Limb (tissue), 2 donors: ENCODE measurements at regions not wholly inside any gene's neighbourhood (a gene's known extent, or its start where the extent isn't known, plus 50 kb on each side); places are given as distances from the start of the nearest gene placed in this dataset.
"Not testable (repeated sequence)": the region's sequence is repeated elsewhere in the genome, so short reads cannot be mapped to it uniquely, and the experiment has no call there.

Source experiments
- DNase-seq, 2 donors: peaks; one replicate each; pipeline ENCODE4 v3.0.0-alpha.2; 2016; ENCODE audit errors: extremely low spot score in 2 of 2

DNA sequence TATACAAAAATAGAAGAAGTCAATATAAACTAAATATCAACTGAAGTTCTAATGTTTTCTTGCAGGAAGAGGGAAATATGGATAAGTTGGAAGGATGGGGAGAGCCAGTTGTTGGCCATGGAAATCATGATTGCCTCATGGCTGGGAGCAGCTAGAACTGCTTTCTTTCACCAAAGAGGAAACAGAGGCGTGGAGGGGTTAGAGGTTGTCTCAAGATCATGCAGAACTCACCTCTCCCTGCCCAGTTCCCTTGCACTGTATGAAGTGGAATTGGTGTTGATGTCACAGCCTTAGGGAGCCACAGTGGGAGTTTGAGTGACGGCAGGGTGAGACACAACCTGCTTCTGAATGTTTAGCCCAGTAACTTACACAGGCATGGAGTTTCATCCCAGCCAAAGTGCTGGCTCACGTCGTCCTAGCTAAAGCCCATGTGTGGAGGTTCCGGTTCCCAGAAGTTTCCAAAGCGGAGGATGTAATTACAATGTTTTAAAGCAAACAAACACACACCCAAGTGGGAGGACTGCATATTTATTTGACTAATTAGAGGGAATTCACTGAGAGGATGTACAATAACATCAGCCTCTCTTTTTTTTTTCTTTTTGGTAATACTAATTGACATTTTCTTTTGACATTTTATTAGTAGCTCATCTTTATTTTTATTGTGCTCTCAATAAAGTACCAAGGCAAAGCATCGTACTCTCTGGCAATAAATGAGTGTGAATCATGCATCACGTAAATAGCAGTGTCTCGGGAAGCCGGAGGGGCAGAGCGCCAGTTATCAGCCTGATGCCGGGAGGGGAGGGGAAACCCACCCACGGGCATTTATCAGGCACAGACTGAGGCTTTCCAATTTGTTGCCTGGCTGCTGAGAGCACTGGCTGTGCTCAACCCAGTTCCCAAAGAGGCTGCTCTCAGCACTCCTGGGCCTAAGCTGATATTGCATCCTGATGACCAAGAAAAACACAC is 118.7 kb upstream of the CDH5 start:
- DNase-seq = no peak

DNA sequence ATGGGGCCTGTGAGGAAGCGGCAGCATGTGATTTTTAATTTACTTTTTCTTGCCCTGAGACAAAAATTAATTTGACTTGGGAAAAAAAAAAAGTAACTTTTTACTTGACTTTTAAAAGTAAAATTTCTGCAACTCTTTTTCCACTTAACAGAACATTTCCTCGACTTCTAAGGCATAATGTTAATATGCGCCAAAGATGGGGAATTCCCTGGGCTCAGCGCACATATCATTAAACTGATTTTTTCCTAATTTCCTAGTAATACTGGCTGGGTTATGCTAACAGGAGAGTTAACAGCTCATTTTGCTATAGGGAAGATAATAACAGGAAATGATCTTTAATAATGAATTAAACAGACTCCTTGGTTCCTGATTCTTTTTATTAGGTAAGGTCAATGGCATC is 120.6 kb upstream of the CDH5 start:
- no peak for DNase-seq

DNA sequence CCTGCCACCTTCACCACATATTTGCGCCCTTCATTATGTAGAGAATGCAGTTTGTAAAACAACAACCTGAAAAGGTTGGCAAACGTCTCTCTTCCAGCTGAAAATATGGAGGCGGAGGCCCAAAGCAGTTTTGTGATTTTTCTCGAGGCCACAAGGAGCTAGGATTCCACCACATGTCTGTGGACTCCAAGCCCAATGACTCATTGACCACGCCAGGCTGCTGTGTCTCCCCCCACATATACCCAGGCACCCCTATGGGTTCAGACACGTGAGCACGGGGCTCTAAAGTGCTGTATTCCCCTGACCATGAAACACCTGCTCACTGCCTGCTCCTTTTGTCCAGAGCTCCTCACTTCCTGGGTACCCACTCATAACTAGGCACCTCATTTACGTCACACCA is 121.4 kb upstream of the CDH5 start:
- DNase-seq = no peak

DNA sequence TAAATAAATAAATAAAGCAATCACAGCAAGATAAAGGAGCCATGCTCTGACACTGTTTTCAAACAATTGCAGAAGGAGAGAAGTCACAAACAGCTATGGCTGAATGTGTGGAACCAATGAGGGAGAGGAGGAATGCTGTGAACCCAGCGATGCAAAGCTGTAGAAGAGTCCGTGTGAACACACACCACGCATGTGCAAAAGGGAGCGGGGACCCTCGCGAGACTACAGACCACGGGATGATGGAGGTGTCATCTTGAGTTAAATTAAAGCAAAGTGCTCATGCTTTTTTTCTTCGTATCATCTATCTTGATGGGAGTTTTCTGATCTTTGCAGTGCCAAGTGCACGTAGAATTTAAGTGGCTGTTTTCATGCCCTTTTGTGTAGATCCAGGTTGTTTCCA is 123.8 kb upstream of the CDH5 start:
- DNase-seq = no peak

DNA sequence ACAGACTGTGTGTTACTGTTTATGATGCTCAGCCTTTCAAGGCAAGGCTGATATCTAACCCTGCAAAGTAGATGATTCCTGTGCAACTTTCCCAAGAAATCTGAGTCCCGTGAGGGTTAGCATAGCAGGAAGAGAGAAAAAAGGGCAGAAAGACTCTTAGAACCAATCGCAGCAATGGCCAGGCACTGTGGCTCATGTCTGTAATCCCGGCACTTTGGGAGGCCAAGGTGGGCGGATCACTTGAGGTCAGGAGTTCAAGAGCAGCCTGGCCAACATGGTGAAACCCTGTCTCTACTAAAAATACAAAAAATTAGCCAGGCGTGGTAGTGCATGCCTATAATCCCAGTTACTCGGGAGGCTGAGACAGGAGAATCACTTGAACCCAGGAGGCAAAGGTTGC is 124.3 kb upstream of the CDH5 start:
- not testable (repeated sequence) for DNase-seq

DNA sequence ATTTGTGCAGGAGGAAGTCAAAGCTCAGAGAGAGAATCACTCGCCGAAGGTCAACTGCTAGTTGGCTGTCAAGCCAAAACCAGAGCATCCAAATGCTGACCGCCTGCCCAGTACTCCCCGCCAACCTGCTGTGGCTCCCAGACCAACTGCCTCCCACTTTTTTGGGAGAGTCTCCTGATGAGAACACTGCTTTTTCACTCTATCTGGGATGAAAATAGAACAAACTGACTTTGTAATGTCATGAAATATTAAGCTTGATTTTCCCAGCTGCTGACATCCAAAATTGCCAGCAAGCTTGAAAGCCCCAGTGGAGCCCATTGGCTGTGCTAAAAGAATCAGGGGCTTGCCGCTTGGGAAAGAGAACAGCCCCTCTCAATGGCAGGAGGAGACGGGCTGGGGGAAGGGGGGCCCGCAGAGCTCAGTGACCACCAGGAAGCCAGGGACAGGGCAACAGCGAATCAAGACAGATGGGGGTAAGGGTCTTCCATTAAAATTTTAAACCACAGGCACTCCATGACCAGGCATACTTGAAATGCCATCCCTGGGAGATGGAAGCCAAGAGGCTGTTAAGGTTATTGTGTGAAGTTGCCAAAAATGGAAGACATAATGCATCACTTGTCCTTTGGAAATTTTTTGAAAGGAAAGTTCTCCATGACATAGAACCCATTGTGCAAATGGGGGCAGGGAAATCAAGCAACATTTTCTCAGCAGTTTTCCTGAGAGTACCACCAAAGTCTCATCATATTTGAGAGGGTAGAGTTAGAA is 125.7 kb upstream of the CDH5 start:
- no peak for DNase-seq

DNA sequence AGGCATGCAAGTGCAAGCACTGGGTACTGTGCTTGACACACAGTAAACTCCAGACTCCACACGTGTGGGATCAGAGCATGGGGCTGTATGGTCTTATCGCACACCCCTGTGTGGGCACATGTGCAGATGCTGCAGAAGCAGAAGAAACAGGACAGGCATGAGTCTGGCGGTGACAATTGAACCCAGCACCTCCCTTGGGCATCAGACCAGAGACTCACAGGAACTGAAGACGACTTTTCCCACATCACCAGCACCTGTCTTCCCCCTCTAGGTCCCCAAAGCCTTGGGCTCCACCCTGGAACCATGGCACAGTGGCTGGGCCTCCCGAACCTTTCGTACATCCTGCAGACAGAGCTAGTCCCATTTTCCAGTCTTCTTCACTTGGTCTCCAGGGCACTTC is 126.4 kb upstream of the CDH5 start:
- DNase-seq = no peak

DNA sequence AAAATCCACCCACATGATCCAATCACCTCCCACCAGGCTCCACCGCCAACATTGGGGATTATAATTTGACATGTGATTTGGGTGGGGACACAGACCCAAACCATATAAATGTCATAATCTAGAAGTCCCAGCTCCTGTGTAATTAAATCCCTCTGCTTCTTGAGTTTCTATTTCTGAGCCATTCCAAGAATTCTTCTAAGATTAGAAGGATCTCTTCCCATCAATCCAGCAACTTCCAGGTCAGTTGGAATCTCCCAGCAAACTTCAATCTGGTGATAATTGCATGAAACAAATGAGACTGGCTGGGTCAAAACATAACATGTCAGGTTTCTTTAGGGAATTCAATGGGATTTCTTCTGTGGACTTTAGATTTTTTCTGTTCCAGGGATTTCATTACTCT is 127.8 kb upstream of the CDH5 start:
- no peak for DNase-seq

DNA sequence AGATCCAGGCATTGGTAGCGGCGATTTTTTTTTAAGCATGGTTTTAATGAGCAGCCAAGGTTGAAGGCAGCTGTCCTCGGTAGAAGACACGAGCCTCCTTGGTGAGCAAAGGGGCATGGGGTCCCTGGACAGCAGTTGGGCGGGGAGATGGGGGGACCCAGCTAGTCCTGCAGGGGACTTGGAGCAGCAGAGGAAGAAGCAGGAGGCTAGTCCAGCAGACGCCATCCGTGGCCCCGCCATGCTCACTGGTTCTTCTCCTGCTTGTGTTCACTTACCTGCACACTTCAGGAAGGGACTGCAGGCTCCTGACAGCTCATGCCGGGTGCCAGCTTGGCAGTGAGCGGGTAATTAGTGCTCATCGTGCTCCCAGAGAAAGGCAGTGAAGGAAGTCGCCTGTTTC is 130.2 kb upstream of the CDH5 start:
- no peak for DNase-seq

DNA sequence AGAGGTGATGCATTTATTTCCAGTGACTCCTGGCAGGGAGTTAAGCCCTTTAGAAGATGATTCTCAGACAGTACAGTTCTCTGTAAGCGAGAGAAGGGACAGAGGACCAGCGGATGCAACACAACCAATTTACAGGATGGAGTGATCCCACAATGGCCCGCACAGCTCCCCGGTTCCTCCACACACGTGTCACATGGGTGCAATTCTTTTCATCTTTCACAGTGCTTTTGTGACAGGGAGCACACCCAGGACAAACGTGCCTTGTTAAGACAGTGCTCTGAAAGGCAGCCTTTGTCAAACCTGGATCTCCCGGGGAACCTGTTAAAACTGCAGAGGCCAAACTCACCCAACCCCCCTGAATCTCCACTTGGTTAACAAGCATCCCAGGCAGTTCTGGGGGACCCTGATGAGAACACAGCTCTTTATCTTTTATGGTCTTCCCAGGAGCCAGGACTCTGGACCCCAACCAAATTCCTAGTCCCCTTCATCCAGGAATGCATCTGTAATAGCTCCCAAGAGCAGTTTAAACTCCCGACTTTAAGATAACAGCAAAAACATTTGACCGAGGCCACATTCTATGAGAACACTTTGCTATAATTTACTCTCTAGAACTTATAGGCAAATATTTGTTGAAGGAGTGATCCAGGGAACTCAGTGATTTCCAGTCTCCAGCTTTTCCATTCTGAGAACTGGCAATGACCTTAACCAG is 134.9 kb upstream of the CDH5 start:
- no peak for DNase-seq

DNA sequence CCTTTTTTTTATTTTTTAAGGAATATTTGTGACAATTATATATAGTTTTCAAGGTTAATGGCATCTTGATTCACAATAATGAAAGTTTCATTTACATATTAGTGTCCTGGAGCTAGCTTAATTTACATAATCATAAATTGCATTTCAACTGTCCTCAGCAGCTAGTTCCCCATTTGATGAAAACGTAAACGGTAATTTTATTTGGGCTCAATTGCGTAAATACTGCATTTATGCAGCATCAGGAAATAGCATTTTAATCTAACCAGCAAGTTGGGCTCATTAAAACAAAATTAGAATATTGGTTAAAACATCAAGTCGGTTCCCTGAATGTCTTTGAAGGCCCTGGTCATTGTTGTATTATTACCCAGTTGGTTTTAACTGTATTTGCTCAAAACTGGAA is 136.8 kb upstream of the CDH5 start:
- no peak for DNase-seq

DNA sequence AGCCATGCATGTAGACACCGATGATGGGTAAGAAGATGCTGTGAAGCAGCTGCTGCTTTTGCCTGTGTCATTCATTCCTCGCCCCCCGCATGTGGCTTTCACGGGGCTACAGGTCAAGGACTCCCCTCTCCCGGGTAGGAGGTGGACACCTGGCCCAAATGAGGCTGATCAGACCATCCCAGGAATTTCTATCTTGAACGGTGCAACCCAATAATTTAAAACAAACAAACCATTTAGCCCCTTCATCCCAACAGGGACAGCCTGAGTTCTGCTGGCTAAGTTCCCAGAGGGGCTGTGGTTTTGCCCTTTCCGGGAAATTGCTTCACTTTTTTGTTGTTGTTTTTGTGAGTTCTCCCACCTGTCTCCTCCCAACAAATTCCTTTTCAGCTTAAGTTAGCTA is 137.7 kb upstream of the CDH5 start:
- DNase-seq = no peak

DNA sequence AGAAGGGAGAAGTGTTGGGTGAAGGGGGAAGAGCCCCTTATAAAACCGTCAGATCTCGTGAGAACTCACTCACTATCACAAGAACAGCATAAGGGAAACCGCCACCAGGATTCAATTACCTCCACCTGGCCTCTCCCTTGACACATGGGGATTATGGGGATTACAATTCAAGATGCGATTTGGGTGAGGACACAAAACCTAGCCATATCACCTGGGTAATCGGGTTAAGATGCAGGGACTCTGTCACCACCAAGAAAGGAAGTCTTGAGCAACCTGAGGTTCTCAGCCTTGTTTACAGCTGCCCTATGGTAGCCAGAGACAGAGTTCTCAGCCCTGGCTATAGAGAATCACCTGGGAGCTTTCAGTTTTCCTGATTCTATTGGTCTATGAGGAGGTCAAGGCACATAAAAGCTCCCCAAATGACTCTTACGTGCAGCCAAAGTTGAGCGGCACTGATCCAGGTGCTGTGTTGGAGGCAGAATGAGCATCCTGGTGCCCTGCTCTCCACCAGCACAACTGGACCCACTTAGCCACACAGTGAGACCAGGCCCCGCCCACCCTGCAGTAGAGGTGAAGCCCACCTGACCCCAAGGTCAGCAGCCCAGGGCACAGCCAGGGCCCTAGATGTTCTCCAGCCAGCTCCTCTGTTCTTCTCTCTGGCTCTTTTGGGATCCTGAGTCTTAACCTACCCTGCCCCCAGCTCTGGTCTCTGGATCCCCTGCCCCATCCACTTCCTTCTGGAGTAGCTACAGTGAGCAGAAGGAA is 138.5 kb upstream of the CDH5 start:
- no peak for DNase-seq

DNA sequence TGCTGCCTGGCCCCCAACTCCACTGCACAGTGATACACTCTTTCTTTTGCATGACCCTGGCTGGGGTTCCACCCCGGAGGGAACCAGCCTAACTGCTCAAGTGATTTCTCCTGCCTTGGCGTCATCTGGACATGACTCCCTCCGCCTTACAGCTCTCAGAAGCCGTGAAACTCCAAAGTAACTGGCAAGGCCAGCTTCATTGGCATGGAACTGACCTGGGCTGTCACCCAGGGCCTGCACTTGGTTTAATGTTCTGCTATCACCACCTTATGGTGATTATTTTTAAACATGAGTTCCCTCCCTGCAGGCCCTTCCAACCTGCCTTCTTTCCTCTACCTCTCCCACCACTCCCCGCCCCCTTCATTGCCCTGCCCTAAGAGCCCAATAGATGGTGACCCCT is 139.7 kb upstream of the CDH5 start:
- no peak for DNase-seq

DNA sequence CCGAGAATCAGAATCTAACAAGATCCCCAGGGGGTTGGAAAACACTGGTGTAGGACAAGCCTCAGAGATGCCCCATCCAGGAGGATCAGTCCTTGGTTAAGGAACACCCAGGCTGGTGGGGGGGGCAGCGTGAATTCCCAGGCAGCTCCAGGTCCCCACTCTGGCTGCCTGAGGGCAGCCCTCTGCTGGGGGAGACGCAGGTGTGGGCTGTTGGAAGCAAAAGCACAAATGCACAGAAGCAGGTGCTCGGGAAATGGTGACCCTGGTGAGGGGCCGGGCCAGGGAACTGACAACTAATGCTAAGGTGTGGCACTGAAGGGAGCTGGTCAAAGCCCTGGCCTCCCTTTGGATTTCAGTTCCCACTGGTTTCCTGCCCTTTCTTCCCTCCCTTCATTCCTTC is 140.8 kb upstream of the CDH5 start:
- DNase-seq = no peak

DNA sequence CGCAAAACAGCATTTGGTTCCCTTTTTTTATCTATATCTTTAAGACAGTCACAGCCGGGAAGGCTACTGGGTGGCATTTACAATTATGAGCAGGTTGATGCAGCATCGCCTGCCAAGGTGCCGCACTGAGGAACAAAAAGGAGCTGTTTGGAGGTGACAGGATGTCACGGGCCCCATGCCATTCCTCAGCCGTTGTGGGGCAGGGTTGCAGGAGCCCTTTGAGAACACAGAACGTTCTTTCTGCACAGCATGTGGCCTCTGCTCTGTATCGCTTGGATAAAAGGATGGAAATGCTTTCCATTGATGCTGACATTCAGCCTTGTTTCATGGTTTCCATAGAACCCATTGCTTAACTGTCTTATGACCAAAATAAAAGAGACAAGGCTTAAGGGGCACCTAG is 141.9 kb upstream of the CDH5 start:
- DNase-seq = no peak

DNA sequence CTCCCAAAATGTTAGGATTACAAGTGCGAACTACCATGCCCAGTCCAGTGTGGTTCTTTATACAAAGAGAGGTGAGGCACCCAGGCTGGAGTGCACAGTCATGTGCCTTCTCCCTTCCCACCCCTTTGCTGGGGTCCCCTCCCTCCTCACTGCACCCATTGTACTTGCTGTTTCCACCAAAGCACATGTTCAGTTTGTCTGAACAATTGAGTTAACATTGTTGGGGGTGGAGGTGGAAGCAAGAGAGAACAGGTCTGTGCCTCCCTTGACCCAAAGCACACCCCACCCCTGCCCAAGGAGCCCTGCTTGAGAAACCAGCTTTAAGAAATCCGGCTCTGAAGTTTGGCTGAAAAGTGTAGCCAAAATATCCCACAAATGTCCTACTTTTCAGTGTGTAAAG is 142.3 kb upstream of the CDH5 start:
- no peak for DNase-seq

DNA sequence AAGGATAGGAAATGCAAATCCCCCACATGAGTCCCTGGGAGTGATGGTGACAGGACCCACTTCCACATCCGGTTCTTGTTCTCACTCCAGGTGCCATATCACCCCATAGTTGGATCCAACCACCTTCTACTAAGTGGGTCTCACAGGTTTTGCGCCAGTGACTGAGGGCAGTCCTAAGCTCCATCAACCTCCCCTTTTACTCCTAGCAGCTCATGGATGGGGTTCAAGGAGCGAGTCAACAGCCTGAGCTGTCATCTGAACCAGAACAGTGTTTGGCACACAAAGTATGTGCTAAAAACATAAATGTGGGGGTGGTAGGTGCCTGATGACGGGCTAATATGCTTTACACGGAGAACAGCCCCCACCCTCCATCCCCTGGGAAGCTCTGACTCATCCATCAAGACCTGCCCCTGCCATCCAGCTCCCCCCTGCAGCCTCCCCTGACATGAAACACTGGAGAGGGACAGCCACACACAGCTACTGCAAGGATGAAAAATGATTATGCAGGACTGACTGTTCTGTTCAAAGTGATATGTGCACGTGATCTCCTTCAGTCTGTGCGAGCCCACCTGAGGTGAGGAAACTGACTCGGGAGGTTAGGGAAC is 143.2 kb upstream of the CDH5 start:
- DNase-seq = no peak

DNA sequence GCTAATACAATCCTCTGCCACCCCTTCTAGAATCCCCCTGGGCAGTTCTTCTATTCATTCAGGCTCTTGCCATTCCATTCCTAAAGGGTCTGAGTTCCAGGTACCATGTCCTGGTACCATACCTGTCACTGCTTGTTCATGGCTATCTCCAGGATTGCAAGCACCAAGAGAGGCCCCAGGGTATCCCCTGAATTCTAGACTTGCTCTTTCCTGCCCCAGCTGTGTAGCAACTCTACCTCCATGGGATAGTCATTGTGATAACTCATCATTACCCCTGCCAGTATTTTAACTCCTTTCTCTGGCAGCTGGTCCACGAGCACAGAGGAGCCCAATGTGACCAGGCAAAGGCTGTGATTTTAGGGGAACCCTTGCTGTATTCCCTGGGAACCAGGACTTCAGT is 143.7 kb upstream of the CDH5 start:
- no peak for DNase-seq

DNA sequence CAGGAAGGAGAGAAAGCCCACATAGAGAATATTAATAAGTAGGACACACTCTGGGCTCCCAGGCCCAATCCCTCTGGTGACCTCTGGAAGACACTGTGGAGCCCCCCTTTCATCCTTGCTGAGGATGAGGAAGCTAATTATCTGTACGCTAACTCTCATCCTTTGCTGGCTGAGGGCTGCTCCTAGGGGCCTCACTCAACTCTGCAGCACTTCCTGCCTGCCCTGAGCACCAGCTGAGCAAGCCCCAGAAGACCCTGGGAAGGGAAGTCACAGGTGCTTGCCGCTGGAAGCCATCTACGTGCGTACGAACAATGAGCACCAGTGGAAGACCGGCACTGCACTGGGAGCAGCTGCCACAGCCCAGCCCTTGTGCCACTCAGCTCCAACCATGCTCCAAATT is 145.8 kb upstream of the CDH5 start:
- DNase-seq = peak in 1 of 2 donors; percentile 46

DNA sequence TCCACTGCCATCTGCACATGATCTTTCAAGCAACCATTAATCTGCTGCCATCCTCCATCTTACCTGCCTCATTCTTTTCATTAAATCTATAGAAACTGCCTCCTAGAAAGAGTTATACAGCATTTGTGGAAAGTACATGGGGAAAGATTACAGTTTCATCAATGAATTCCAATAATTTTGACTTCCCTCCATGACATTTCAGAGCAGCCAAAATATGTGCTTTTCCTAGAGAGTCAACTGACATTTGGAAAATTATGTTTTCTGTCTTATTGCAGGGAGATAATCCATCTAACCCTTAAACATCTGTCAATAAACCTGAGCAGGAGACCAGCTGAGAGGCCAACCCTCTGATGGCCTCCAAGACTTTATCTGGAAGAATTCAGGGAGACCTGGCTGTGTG is 147.0 kb upstream of the CDH5 start:
- DNase-seq = no peak
